Left renal pelvis (tissue), 4 donors: ENCODE measurements at regions not wholly inside any gene's neighbourhood (a gene's known extent, or its start where the extent isn't known, plus 50 kb on each side); places are given as distances from the start of the nearest gene placed in this dataset.
"Not testable (repeated sequence)": the region's sequence is repeated elsewhere in the genome, so short reads cannot be mapped to it uniquely, and the experiment has no call there.

Experiments used
- DNase-seq, 4 donors: peaks; one replicate each; pipeline ENCODE4 v3.0.0-alpha.2; 2013; ENCODE audit warnings: low read depth in 4 of 4, low spot score in 3 of 4

DNA sequence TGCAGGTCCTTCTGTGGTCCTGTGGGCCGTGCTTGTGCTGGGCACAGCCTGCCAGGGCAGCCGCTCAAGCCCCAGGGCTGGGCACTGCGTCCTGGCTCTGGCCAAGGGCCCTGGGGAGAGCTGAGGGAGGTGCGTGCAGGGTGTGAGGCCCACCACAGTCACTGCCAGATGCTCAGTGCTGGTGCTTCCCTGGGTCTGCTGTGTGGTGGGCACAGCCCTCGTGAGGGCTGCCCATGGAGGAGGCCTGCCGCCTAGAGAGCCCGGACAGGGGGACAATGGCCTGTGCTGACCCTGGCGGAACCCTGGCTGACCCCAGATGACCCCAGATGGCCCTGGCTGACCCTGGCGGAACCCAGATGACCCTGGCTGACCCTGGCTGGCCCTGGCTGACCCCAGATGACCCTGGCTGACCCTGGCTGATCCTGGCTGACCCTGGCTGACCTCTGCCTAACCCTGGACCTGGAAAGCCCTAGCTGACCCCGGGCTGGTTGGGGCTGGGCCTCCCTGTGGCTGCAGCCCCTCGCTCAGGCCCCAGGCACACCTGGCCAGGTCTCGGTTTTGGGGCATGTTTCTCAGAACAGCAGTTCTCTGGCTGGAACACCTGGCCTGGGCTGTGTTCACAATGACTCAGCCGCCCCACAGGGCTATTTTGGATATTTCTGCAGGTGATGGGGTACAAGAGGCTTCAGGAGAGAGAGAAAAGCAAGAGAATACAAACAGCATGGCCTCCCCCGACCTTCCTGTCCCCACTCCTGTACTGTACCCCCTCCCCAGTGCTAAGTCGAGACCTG lies 55.4 kb downstream of the TMEM121 start:
- DNase-seq: no peak

- DNase-seq: no peak
Observed at GRCh38 chr14:105582639-105583038, 56.3 kb downstream of the TMEM121 start.

GRCh38 chr14:105583914-105584313 lies 57.5 kb downstream of the TMEM121 start:
- not testable (repeated sequence) for DNase-seq

DNA sequence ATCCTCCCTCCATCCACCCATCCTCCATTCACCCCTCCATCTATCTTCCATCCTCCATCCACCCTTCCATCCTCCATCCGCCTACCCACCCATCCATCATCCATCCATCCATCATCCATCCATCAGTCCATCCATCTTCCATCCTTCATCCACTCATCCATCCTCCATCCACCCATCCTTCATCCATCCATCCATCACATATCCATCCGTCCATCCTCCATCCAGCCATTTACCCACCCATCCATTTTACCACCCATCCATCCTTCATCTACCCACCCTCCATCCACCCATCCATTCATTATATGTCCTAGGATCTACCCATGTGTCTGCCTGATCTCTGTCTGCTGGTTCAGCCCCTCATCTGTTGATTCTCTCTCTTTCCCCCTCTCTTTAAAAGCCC lies 58.9 kb downstream of the TMEM121 start:
- DNase-seq: not testable (repeated sequence)

DNA sequence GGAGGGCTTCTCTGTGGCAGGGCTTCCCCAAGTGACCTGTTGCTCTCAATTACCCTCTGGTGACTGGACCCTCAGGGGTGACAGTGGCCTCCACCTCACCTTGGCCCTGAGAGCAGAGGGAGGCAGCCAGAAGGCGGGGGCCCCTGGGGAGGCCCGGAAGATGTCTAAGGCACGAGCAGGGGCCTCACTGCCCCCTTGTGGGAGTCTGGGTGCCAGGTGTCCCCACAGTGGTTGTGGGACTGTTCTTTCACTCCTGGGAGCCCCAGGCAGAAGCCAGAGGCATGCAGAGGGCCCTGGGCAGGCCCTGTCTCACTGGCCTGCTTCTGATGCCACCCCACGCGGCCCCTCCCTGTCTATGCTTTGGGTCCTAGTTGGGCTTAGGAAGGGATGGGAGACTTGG lies 59.3 kb downstream of the TMEM121 start:
- not testable (repeated sequence) for DNase-seq

DNA sequence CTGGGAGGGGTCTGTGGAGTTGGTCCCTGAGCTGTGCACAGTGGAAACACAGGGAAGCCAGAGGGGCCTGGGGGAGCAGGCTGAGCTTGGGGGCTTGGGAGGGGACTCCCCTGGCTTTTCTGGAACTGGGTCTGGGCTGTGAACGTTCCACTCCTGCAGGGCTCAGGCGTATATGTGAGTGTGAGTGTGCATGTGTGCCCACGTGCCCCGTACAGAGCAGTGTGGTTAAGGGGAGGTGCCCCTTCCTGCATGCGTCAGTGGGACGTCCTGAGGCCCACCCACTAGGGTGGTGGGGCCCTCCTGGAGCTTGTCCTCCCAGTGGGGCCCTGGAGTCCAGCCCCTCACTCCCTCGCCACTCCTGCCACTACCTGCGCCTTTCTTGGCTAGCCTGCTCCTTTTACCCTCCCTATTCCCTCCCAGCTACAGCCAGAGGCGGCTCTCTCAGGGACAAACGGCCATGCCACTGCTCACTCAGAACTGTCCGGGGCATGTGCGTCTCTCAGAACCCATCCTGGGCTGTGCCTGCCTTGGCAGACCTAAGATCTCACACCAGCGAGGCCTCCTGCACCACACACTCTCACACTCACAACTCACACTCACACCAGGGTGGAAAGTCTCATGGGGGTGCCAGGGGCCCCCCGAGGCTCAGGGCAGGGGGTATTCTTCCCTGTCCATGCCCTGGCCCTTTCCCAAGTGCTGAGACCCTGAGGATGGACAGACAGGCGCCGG lies 59.9 kb downstream of the TMEM121 start:
- DNase-seq: not testable (repeated sequence)

GRCh38 chr14:105587034-105587433 lies 60.7 kb downstream of the TMEM121 start:
- not testable (repeated sequence) for DNase-seq

- DNase-seq: not testable (repeated sequence)
Observed at GRCh38 chr14:105587482-105588235, 61.3 kb downstream of the TMEM121 start.

DNA sequence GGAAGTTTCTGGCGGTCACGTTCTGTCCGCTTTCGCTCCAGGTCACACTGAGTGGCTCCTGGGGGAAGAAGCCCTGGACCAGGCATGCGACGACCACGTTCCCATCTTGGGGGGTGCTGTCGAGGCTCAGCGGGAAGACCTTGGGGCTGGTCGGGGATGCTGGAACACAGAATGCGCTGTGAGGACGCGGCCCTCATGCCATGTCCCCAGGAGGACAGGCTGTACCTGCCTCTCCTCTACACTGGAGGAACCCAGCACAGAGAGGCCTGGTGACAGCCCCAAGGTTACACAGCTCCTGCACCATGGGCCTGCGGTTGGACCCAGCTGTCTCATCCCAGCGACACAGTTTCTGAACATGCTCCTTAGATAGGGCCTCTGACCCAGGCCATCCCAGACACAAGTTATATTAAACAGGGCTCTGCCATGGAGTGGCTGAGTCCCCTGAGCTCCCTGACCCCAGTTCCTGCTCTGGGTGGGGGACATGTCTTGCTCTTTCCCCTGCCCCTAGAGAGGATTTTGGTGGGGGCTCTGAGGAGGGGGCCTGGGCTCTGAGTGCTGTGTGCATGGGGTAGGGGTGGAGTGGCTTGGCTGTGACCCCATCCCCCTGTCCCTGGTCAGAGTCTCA lies 62.0 kb downstream of the TMEM121 start:
- no peak for DNase-seq

DNA sequence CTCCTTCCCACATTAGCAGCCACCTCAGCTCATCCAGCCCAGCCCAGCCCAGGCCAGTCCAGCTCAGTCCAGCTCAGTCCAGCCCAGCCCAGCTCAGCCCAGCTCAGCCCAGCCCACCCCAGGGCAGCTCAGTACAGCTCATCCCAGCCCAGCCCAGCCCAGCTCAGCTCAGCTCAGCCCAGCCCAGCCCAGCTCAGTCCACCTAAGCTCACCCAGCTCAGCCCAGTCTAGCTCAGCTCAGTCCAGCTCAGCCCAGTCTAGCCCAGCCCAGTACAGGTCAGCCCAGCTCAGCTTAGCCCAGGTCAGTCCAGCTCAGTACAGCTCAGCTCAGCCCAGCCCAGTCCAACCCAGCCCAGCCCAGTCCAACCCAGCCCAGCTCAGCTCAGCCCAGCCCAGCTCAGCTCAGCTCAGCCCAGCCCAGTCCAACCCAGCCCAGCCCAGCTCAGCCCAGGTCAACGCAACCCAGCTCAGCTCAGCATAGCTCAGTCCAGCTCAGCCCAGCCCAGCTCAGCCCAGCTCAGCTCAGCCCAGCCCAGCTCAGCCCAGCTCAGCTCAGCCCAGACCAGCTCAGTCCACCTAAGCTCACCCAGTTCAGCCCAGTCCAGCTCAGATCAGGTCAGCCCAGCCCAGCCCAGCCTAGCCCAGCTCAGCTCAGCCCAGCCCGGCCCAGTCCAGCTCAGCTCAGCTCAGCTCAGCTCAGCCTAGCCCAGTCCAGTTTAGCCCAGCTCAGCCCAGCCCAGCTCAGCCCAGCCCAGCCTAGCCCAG lies 63.0 kb downstream of the TMEM121 start:
- DNase-seq: no peak

- DNase-seq: not testable (repeated sequence)
Observed at GRCh38 chr14:105589926-105590185, 63.5 kb downstream of the TMEM121 start.

- no peak for DNase-seq
Observed at GRCh38 chr14:105591052-105591451, 64.7 kb downstream of the TMEM121 start.

GRCh38 chr14:105591792-105592341 lies 65.5 kb downstream of the TMEM121 start:
- DNase-seq: not testable (repeated sequence)

- not testable (repeated sequence) for DNase-seq
Observed at GRCh38 chr14:105592646-105593045, 66.3 kb downstream of the TMEM121 start.

GRCh38 chr14:105595346-105595745 lies 69.0 kb downstream of the TMEM121 start:
- DNase-seq: not testable (repeated sequence)

- DNase-seq: not testable (repeated sequence)
Observed at GRCh38 chr14:105596374-105596773, 70.0 kb downstream of the TMEM121 start.

DNA sequence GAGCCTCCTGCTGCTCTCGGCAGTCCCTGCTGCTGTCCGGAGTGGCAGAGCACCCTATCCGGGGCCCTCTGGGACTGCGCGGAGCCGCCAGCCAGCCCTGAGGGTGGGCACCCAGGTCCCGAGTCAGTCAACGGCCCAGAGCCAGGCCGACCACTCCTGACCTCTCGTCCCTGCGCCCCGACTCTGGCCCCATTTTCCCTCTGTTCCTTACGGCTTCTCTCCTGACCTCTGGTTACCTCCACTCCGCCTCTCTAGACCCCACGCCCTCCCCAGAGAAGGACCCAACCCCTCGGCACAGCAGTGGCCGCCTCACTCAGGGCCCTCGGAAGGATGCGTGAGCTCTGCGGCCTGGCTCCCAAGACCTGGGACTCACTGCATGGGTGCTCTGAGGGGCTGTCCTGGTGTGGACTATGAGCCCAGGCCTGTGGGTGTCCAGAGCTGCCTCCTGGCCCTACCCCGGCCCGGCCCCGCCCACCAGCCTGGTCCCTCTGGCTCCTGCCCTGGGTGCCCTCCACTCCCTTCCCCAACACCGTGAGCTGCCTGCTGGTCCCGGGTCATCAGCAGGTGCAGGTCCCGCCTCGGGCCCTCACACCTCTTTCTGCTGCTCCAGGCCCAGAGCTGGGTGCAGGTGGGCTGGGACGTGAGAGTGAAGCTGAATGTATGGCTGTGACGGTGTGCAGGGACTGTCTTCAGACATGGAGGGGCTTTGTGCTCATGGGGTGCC lies 71.8 kb downstream of the TMEM121 start:
- not testable (repeated sequence) for DNase-seq

DNA sequence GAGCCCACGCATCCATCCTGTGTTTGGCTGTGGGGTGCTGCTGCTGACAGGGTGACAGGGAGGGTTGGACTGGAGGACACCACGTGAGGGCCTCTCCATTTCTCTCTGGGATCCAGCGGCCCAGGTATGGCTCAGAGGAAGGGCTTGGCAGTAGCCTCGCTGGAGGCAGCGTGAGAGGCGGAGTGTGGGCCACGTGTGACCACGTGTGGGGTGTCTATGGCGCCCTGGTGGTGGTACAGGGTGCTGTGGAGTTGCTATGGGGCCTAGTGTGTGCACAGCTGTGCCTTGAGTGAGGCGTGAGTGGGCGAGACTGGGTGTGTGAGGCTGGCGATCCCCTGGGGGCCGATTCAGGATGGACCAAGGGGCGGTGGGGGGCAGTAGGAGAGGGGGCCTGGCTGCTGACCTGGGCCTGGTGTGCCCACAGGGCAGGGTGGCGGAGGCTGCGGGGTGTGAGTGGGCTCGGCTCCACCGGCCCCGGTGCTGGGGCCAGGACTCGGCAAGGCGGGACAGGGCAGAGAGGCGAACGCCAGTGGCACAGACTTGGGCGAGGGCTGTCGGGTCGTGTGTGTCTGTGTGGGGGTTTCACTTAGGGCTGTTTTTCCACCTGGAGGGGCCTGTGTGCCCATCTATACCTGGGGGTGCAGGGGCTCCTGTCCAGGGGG lies 72.7 kb downstream of the TMEM121 start:
- DNase-seq: not testable (repeated sequence)
